Chondrocyte (in vitro differentiated cells): ENCODE measurements at regions not wholly inside any gene's neighbourhood (a gene's known extent, or its start where the extent isn't known, plus 50 kb on each side); places are given as distances from the start of the nearest gene placed in this dataset.

Experiments
- DNase-seq: peaks from one replicate; pipeline ENCODE4 v3.0.0; 2021; ENCODE audit warnings: mixed read lengths, low spot score
- H3K27ac Mint-ChIP-seq: one replicate; pipeline ENCODE4 v1.8.0; 2021; ENCODE audit warnings: mild to moderate bottlenecking, moderate library complexity, mixed read lengths; ENCODE audit not compliant: unreplicated experiment
- H3K27me3 Mint-ChIP-seq: 2 replicates; pipeline ENCODE4 v1.8.0; 2021; ENCODE audit warnings: low read depth, mixed read lengths
- H3K36me3 Mint-ChIP-seq: 2 replicates; pipeline ENCODE4 v1.8.0; 2021; ENCODE audit warnings: low read depth, mixed read lengths
- H3K4me1 Mint-ChIP-seq: 2 replicates; pipeline ENCODE4 v1.8.0; 2021; ENCODE audit warnings: low read depth, mild to moderate bottlenecking, mixed read lengths
- H3K4me3 Mint-ChIP-seq: one replicate; pipeline ENCODE4 v1.8.0; 2021; ENCODE audit warnings: mild to moderate bottlenecking, moderate library complexity, mixed read lengths; ENCODE audit not compliant: unreplicated experiment
- H3K9me3 Mint-ChIP-seq: 2 replicates; pipeline ENCODE4 v1.8.0; 2021; ENCODE audit warnings: low read depth, mixed read lengths
- TF ChIP-seq, protein P1 (sequence below): fragments of 200-600 bp; sonication (generic); IDR thresholded peaks from 2 replicates; pipeline ENCODE4 v1.5.0; 2021; ENCODE audit warnings: antibody characterized with exemption, mild to moderate bottlenecking, moderate library complexity

DNA sequence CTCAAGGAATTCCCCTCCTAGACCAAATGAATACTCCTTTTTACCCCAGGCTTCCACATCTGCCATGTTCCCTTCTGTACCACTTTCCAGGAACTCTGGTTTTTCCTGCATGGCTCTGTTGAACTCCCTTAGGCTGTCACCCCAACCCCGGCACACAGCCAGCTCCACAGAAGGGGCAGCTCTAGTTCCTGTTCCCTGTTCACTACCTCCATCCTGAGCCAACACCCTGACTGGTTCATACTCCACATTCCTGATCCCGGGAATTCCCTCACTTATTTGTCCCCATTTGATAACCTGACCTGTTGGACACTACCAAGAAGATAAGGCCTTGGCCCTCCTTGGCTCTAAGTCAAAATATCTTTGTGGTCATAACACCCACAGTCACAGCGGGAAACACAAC, 280.9 kb upstream of the RAB6C start:
- TF ChIP-seq, protein P1, sequence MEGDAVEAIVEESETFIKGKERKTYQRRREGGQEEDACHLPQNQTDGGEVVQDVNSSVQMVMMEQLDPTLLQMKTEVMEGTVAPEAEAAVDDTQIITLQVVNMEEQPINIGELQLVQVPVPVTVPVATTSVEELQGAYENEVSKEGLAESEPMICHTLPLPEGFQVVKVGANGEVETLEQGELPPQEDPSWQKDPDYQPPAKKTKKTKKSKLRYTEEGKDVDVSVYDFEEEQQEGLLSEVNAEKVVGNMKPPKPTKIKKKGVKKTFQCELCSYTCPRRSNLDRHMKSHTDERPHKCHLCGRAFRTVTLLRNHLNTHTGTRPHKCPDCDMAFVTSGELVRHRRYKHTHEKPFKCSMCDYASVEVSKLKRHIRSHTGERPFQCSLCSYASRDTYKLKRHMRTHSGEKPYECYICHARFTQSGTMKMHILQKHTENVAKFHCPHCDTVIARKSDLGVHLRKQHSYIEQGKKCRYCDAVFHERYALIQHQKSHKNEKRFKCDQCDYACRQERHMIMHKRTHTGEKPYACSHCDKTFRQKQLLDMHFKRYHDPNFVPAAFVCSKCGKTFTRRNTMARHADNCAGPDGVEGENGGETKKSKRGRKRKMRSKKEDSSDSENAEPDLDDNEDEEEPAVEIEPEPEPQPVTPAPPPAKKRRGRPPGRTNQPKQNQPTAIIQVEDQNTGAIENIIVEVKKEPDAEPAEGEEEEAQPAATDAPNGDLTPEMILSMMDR = no peak
- Mint-ChIP-seq H3K4me1 (no peaks in the 10 kb centered on the region), H3K4me3 (no peak overlapping the region), H3K36me3 (no peaks in the 10 kb centered on the region), H3K27ac (no peak overlapping the region), H3K27me3 (no peaks in the 10 kb centered on the region), H3K9me3 (peaks cover 3% of the 10 kb centered on the region)
- no peak for DNase-seq

DNA sequence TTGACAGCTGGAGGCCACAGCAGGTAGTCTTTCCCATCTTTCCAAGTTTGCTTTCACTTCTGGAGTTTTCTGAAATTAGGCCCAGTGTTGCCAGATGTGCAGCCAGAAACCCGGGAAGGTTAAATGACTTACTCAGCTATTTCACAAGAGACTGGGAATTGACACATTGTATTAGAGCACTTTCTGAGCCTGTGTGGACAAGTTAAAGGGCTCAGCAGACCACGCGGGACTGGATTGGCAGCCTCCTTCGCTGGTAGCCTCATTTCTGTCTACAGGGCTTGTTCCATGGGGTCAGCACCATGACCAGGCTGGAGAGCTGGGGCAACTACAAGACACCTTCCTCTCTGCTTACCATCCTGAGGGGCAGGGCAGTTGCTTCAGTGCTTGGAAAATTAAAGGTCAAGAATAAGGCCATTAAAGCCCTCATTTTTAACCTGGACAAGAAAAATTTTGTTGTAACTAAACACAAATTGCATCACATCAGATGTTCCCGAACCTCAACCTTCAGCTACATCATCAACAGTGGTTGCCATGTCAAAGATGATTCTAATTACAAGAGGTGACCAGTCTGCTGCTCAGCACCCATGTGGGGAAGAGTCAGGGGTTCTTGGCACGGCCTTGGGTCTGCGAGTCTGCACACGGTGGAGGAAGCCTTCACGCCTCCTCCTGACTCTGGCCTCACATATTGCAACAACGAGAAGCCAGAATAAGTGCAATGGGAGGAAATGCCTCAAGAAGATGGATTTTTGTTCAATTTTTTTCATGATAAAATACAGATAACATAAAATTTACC, 279.5 kb upstream of the RAB6C start:
- no peaks in the 10 kb centered on the region for H3K36me3 Mint-ChIP-seq
- DNase-seq = no peak
- H3K4me1 Mint-ChIP-seq = no peaks in the 10 kb centered on the region
- H3K4me3 Mint-ChIP-seq = no peak overlapping the region
- no peak overlapping the region for H3K27ac Mint-ChIP-seq
- TF ChIP-seq, protein P1 = no peak
- H3K27me3 Mint-ChIP-seq = no peaks in the 10 kb centered on the region
- peaks cover 5% of the 10 kb centered on the region for H3K9me3 Mint-ChIP-seq

DNA sequence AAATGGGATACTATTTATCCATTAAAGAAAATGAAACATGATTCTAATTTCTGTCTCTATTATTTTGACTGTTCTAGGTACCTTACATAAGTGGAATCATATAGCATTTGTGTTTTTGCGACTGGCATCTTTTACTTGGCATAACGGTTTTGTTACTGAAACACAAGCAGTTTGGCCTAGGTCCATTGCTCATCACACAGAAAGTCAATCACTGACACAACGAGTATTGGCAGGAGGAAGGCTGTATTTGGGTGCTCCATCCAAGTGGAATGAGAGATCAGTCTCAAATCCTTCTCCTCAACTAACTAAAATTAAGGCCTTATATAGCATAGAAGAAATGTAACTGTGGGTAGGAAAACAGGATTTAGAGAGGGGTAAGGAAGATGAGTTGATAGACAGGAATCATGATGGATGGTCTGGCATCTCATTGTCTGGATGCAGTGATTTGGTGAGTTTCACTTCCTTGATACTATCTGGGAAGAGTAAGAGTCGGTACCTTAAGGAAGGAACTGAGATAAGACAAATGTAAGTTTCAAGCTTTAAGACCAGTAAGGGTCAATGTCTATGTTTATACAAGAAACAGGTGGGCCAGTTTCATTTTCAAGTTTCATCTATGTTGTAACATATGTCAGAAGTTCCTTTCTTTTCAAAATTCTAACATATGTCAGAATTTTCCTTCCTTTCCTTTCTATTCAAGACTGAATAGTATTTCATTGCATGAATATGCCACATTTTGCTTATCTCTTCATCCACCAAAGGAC, 276.9 kb upstream of the RAB6C start:
- peaks cover 2% of the 10 kb centered on the region for H3K9me3 Mint-ChIP-seq

DNA sequence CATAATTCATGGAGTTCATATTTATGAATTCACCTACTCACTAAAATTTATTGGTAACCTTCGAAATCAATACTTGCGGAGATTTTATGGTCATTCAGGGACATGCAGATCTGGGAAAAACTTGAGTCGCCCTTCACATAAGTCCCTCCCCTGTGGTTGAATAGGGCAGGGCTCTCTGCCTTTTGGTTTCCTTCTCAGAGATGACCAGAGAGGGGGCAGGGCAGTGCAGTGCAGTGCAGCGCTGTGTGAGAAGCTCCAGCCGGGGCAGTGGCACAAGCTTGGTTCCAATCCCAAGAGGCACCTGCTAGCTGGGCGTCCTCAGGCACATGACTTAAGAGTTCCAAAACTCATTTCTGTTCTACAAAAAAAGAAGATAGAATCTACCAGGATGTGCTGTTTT, 274.4 kb upstream of the RAB6C start:
- no peak for DNase-seq
- Mint-ChIP-seq H3K27ac (no peak overlapping the region), H3K27me3 (peaks cover 2% of the 10 kb centered on the region), H3K36me3 (no peaks in the 10 kb centered on the region), H3K4me3 (no peak overlapping the region), H3K4me1 (no peaks in the 10 kb centered on the region), H3K9me3 (peaks cover 2% of the 10 kb centered on the region)
- TF ChIP-seq, protein P1 = no peak

More for the DNA sequence above, 276.9 kb upstream of the RAB6C start:
- TF ChIP-seq, protein P1 = no peak
- H3K4me1 Mint-ChIP-seq = no peaks in the 10 kb centered on the region
- peaks cover 2% of the 10 kb centered on the region for H3K27me3 Mint-ChIP-seq
- no peak for DNase-seq
- H3K27ac Mint-ChIP-seq = no peak overlapping the region
- H3K4me3 Mint-ChIP-seq = no peak overlapping the region
- H3K36me3 Mint-ChIP-seq = no peaks in the 10 kb centered on the region

DNA sequence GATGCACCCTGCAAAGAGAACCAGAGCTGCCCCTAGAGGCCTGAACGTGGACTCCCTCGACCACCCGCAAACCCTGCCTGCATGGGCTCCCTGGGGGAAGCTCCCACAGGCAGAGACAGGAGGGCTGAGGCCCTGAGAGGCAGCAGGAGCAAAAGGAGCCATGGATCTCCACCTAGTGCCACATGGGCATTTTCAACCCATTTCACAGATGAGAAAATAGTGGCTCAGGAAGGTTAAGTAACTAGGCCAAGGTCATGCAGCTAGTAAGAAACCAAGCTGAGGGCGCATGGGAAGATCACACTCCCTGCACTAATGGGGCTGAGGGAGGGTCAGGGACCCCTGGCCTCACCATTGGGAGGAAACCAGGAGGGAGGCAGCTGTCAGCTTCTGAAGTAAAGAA, 271.7 kb upstream of the RAB6C start:
- no peak for DNase-seq

More for the DNA sequence above, 271.7 kb upstream of the RAB6C start:
- no peak overlapping the region for H3K27ac Mint-ChIP-seq
- H3K4me1 Mint-ChIP-seq = no peaks in the 10 kb centered on the region
- TF ChIP-seq, protein P1 = no peak
- no peaks in the 10 kb centered on the region for H3K36me3 Mint-ChIP-seq
- no peak overlapping the region for H3K4me3 Mint-ChIP-seq
- peaks cover 2% of the 10 kb centered on the region for H3K9me3 Mint-ChIP-seq
- H3K27me3 Mint-ChIP-seq = peaks cover 2% of the 10 kb centered on the region
